ENCODE measurements at regions not wholly inside any gene's neighbourhood (a gene's known extent, or its start where the extent isn't known, plus 50 kb on each side); places are given as distances from the start of the nearest gene placed in this dataset.

- DNase-seq (ENCODE audit: low spot score) = no peak
Observed at GRCh38 chr1:37130221-37130948, 96.1 kb upstream of the GRIK3 start.

DNA sequence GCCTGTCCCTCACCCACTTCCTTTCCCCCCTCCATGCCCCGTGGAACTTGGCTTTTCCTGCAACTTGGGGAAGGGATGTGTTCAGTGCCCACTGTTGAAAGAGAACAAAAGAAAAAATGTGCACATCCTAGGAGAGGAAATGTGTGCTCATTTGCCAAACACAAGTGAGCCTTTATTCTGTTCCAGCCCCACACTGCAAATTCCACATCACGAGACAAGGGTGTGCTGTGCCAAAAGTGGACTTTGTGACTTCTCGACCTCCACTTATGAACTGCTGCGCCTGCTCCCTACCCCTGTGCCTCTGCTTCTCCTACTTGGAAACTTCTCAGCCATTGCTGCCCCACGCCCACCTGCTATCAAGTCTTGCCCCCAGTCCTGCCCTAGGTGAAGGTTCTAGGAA lies 97.0 kb upstream of the GRIK3 start:
- no peak for DNase-seq (ENCODE audit: low spot score)

DNA sequence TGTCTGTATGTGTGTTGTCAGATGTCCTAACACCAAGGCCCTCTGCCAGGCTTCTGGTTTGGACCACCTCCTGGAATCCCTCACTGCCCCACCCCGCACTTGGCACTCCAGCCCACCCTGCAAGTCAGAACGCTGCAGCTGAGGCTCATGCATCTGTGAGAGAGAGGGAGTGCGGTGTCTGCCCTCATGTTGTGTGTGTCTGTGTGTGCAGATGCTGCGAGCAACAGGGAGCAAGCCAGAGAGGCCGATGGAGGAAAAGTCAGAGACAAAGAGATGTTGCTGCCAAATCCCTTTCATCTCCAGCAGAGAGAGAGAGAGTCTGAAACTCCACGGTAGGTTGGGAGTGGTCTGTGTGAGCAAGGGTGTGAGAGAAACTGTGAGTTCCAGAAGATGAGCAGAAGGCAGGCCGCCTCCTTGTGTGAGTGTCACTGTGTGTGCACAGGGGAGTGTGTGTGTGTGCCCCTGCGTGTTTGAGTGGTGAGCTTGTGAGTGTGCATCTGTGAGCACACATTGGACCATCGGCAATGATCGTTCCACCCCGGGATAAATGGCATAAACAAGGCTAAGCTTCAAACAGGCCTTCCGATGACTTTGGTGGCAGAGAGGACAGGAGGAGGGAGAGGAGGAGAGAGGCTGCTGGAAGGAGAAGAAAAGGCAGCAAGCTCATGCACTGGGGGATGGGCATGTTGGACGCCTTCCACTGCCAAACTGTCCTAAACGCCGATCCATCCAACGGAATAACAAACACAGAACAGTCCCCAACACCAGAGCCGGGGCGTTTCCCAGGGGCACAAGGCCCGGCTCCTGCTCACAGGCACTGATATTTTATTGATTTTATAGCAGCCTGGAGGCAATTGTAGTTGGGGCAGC lies 99.2 kb upstream of the GRIK3 start:
- DNase-seq (ENCODE audit: low spot score) = no peak

DNA sequence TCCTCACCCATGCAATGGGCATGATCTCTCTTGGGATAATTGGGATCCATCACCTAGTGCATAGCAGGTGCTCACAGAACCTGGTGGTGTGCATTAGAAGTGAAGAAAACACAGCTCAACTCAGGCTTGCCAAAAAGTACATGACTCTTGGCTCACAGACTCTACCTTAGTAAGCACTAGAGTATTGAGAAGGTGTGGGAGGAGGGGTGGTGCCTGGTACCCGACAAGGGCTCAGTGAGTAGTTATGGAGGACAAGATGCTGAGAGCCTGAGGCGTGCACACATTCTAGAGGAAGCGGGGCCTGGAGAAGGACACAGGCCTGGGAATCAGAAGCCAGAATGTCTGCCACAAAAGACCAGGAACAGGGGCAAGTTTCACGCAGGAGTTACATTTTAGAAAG lies 100.3 kb upstream of the GRIK3 start:
- DNase-seq (ENCODE audit: low spot score) = no peak

- DNase-seq (ENCODE audit: low spot score) = no peak
Observed at GRCh38 chr1:37135032-37135431, 100.7 kb upstream of the GRIK3 start.

GRCh38 chr1:37137014-37137413 lies 102.7 kb upstream of the GRIK3 start:
- no peak for DNase-seq (ENCODE audit: low spot score)

GRCh38 chr1:37137601-37138000 lies 103.3 kb upstream of the GRIK3 start:
- DNase-seq (ENCODE audit: low spot score) = no peak

DNA sequence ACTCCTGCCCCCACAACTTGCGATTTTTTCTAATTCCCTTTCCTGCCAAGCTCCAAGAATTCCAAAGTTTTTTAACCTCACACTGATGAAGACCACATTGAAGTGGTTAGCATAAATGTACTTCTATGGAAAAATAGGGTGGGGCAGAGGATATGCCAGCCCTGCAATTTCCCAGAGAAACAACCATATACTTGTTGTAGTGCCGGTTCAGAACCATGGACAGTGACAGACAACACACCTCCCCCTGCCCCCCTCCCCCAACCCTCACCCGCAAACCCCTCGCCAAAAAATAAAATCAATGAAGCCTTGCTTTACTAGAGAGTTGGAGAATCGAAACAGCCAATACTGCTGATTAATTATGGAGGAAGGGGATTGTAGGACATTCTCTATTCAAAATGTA lies 109.5 kb upstream of the GRIK3 start:
- DNase-seq (ENCODE audit: low spot score) = no peak

GRCh38 chr1:37146071-37146470 lies 111.8 kb upstream of the GRIK3 start:
- DNase-seq (ENCODE audit: low spot score) = no peak

GRCh38 chr1:37147392-37147831 lies 113.1 kb upstream of the GRIK3 start:
- no peak for DNase-seq (ENCODE audit: low spot score)

GRCh38 chr1:37147906-37148305 lies 113.6 kb upstream of the GRIK3 start:
- no peak for DNase-seq (ENCODE audit: low spot score)

DNA sequence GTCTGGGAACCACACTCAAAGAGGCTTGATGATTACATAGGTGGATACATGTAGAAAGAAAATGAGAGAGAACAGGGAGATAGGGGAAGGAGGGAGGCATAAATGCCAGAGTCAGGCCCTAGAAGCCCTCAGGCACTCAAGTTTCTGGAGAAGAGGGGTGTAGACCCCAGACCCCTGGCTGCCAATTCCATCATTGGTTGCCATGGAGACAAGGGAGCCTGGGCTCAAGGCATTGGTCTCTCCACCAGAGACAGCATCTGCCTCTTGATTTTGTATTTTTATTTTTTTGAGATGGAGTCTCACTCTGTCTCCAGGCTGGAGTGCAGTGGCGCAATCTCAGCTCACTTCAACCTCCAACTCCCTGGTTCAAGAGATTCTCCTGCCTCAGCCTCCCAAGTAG lies 114.3 kb upstream of the GRIK3 start:
- no peak for DNase-seq (ENCODE audit: low spot score)

- no peak for DNase-seq (ENCODE audit: low spot score)
Observed at GRCh38 chr1:37149296-37149695, 115.0 kb upstream of the GRIK3 start.

- no peak for DNase-seq (ENCODE audit: low spot score)
Observed at GRCh38 chr1:37150986-37151385, 116.7 kb upstream of the GRIK3 start.

GRCh38 chr1:37151789-37152188 lies 117.5 kb upstream of the GRIK3 start:
- no peak for DNase-seq (ENCODE audit: low spot score)

DNA sequence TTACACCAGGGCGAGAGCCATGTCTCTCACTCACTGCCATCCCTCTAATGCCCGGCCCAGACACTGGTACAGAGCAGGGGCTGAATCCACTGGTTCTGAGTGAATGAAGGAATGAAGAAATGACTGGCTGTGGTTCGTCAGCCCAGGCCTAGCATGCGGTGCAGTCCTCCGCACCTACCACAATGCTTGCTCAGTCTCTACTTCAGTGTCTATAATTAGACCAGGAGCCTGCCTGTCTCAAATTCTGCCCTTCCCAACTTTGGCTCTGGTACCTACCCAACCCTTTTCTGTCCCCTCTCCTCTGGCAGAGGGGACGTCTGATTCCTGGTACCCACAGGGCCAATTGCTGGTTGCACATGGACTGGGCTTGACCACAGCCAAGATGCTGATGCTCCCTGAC lies 118.2 kb upstream of the GRIK3 start:
- no peak for DNase-seq (ENCODE audit: low spot score)

DNA sequence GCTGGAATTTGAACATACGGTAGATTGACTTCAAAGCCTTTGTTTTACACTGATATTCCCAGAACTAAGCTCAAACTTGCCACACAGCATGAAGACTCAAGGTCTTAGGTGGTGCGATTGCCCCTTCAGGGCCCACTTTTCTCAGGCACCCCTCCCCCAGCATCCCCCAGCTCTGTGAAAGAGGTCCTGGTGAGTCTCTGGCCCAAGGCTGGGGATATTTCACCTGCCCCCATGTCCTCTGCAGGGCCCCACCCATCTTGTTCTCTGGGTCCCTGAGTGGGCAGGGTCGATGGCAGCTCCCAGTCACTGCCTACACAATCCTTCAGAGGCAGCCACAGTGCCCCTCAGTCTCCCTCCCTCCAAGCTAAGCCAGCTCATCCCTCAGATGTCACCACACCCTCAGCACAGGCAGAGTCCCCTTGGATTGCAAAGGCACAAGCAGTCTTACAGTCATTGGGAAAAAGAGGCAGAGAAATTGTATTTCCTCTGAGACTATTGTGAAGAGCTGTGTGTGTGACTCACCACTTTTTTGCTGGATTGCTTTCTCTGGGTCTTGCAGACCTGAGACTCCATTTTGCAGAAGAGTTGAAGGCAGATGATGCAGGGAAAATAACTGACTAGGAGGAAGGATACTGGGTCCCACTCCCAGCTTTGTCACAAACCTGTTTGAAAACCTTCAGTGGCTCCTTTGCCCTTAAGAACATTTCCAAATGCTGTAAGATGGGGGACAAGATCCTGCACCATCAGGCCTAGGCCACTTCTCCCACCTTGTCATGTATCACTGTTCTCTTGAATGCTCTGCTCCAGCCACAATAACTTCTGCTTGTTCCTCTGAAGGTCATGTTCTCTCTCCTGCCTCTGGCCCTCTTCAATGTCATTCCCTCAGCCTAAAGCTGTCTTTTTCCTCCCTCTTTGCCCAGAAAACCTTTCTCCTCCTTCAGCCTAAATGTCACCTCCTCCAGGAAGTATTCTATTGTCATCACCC lies 119.1 kb upstream of the GRIK3 start:
- no peak for DNase-seq (ENCODE audit: low spot score)

- DNase-seq (ENCODE audit: low spot score) = no peak
Observed at GRCh38 chr1:37156646-37157045, 122.3 kb upstream of the GRIK3 start.

DNA sequence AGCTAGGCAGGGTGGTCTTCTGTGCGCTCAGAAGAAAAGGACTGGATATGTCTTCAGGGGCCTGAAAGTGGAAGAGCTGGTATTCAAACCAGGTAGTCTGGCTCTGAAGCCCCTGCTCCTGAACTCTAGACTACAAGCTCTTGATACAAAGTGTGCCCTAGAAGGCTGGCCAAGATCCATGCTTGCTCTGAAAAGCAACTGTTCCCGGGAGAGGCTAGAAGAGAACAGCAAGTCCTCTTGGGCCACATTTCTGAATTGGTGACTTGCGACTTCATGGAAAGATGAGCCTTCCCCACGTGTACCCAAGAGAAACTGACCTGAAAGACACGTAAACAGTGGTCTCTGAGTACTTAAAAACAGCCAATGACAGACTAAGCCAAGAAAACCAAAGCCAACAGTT lies 123.3 kb upstream of the GRIK3 start:
- peak; percentile 2 for DNase-seq (ENCODE audit: low spot score)

- no peak for DNase-seq (ENCODE audit: low spot score)
Observed at GRCh38 chr1:37158113-37158749, 123.9 kb upstream of the GRIK3 start.

- no peak for DNase-seq (ENCODE audit: low spot score)
Observed at GRCh38 chr1:37159102-37159501, 124.8 kb upstream of the GRIK3 start.

DNA sequence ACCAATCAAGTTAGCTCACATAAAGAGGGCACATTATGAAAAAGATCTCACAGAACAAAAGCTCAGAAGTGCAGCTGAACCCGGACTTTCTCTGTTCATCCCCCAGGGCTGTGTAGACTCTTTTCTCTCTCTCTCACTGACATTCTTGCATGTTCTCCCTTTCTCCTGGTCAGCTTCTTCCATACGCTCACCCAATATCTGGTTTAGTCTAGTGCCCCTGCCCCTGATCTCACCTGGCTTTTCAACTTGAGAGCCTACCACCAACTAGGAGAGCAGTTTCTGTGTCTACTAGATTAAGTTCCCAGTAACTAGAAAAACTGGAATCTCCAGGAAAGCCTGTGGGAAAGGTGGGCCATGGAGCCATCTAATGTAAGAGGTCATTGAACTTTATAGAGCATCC lies 126.9 kb upstream of the GRIK3 start:
- DNase-seq (ENCODE audit: low spot score) = no peak

All from cerebellar cortex (tissue), 1 donor.